ENCODE measurements at regions not wholly inside any gene's neighbourhood (a gene's known extent, or its start where the extent isn't known, plus 50 kb on each side); places are given as distances from the start of the nearest gene placed in this dataset.
A peak's percentile ranks its signal among the peaks of the same experiment; 100 is the strongest.

- DNase-seq = peak; percentile 33
Observed at GRCh38 chr11:43021466-43021865, 290.3 kb upstream of the API5 start.

- no peak for DNase-seq
Observed at GRCh38 chr11:43034341-43034740, 277.5 kb upstream of the API5 start.

GRCh38 chr11:43035086-43035485 lies 276.7 kb upstream of the API5 start:
- no peak for DNase-seq

GRCh38 chr11:43053638-43054412 lies 258.0 kb upstream of the API5 start:
- DNase-seq = no peak

- DNase-seq = no peak
Observed at GRCh38 chr11:43067681-43068080, 244.1 kb upstream of the API5 start.

GRCh38 chr11:43071338-43071737 lies 240.5 kb upstream of the API5 start:
- no peak for DNase-seq

GRCh38 chr11:43072096-43072495 lies 239.7 kb upstream of the API5 start:
- no peak for DNase-seq

GRCh38 chr11:43072911-43073310 lies 238.9 kb upstream of the API5 start:
- DNase-seq = no peak

- DNase-seq = no peak
Observed at GRCh38 chr11:43074810-43075209, 237.0 kb upstream of the API5 start.

GRCh38 chr11:43101113-43101512 lies 210.7 kb upstream of the API5 start:
- no peak for DNase-seq

- DNase-seq = no peak
Observed at GRCh38 chr11:43116071-43116470, 195.7 kb upstream of the API5 start.

- peak; percentile 1 for DNase-seq
Observed at GRCh38 chr11:43119275-43119970, 192.4 kb upstream of the API5 start.

GRCh38 chr11:43122546-43122945 lies 189.2 kb upstream of the API5 start:
- DNase-seq = no peak

GRCh38 chr11:43123443-43123842 lies 188.4 kb upstream of the API5 start:
- DNase-seq = no peak

GRCh38 chr11:43124272-43124935 lies 187.4 kb upstream of the API5 start:
- DNase-seq = no peak

GRCh38 chr11:43129329-43129728 lies 182.5 kb upstream of the API5 start:
- DNase-seq = no peak

- DNase-seq = no peak
Observed at GRCh38 chr11:43130616-43131015, 181.2 kb upstream of the API5 start.

- no peak for DNase-seq
Observed at GRCh38 chr11:43135966-43136534, 175.7 kb upstream of the API5 start.

GRCh38 chr11:43138621-43139140 lies 173.1 kb upstream of the API5 start:
- DNase-seq = no peak

- no peak for DNase-seq
Observed at GRCh38 chr11:43145653-43146052, 166.1 kb upstream of the API5 start.

- no peak for DNase-seq
Observed at GRCh38 chr11:43150697-43151096, 161.1 kb upstream of the API5 start.

GRCh38 chr11:43164831-43165230 lies 147.0 kb upstream of the API5 start:
- no peak for DNase-seq

GRCh38 chr11:43165393-43165792 lies 146.4 kb upstream of the API5 start:
- DNase-seq = peak; percentile 4

All from hematopoietic multipotent progenitor cell treated with erythropoietin and hydrocortisone succinate and interleukin-3 and kit ligand, for 6 days (in vitro differentiated cells).